ENCODE measurements at regions not wholly inside any gene's neighbourhood (a gene's known extent, or its start where the extent isn't known, plus 50 kb on each side); places are given as distances from the start of the nearest gene placed in this dataset.

DNA sequence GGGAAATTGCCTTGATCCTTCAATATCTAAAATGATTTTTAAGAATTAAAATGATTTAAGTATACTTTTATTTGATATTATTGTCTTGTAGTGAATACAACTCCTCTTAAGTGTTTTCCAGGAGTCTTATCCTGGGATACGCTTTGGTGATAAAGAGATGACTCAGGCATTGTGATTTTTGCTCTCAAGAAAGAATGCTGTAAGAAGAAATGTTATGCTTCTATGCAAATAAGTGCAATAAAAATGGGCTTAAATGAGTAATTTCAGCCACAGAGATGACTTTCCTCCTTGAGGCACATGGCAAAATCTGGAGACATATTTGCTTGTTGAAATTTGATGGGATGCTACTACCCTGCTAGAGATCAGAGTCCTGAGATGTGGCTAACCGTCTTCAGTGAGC, 358.6 kb upstream of the BCHE start:
- DNase-seq, result no peak

DNA sequence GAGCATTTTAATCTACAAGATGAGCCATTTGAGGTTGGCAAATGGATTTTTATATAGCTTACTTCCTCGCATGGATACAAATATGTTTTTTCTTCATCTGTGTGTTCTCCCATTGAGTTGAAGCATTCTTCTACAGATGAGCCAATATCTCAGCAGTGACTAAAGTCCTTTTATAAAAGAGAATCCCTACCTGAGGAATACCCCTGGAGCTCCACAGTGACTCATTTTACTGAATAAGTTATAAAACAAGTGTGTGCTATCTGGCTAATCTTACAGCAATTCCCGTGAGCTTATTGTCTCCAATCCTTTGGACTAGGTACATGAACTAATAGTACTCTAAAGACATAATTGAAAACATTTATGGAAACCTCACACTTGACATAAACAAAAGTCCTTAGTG, 354.2 kb upstream of the BCHE start:
- no peak for DNase-seq

DNA sequence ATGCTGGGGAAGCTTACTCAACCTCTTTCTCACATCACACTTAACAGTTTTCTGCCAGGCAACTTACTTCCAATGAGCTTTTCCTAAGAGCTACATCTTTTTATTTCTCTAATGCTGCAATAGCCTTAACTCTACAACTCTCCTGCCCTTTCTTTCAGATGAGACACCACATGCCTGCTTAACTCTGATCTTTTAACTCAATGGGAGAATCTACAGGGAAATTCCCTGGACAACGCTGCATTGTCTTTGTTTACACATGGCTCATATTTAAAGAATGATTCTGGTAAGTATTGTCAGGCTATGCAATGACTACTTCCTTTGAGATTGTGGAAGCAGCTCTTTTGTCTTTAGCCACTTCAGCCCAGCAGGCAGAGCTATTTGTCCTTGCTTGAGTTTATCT, 353.1 kb upstream of the BCHE start:
- no peak for DNase-seq

DNA sequence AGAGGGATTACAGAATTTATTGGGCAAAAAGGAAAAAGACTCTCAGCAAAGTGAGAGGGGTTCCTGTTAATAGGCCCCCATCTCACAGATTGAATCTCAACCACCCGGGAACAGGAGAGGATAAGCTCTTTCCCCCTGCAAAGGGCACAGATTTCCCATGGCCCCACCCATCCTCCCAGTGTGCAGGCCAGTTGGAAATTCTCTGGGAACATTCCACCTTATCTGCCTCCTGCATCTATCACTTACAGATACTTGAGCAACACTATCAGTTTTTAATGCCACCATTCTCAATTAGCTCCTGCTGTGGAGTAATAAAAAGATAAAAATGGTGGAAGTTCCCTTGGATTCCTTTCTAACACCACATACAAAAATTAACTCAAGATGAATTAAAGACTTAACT, 350.0 kb upstream of the BCHE start:
- DNase-seq, result no peak

DNA sequence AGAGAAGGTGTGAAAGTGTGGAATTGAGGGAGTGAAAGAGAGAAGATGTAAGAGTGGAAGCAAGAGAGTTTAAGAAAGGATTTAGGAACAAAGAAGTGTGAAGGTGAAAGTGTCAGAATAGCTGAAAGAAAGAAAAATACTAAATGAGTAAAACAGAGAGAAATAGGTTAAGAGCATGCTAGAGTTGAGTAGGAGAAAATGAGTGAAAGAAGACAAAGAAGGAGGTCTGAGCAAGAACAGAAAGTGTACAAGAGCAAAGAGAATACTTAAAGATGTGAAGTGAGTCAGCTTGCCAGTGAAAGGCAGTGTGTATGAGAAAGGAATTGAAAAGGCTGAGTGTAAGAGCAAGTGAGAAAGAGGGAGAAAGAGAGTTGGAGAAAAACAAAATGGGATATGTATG, 348.8 kb upstream of the BCHE start:
- no peak for DNase-seq

DNA sequence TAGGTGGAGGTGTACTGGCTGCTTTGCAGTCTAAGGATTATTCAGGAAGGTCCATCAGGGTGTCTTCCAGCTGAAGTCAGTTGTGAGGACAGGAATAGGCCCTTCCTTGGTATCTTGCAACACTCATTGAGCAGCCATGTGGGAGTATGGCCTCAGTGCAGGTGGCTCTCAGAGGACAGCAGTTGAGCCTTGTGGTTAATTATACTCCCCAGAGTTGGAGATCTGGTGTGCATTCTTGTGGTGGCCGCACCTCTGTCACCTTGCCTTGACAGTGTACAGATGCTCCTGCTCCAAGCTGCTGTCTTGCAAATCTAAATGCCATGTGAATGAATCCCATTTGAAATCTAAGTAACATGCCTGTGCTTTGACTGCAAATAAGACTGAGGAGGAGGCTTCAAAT, 339.9 kb upstream of the BCHE start:
- DNase-seq, result no peak

DNA sequence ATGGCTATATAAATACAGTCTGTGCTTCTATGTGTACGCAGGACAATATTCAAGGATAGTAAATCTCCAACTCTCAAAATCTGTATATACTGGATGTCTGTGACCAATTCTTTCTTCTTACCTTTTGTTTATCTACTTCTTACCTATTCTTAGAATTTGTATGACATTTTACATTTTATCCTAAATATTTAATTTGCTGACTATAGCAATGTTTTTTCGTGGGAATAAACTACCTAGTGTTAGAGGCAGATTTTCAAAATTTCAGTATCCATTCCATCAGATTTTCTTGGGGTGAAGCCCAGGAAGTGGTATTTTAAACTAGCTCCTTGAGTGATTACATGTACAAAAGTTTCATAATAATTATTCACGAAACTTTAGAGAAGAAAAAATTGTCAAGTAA, 334.5 kb upstream of the BCHE start:
- no peak for DNase-seq

DNA sequence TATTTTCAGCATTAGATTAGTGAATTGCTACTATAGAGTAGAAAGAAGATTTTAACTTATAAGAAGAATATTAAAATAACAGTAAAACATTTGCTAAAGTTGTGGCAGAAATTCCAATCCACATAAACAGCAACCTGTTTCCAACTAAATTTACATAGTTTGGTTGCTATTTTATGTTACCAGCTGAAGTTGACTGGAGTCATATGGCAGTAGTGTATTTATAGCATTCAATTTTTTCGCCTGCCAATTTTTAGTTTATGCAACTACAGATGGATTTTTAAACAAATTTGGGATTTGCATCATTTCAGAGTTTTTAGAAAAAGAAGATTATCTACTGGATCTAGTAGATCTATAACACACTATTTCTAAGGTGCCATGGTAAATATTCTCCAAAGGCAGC, 332.5 kb upstream of the BCHE start:
- DNase-seq, result no peak

DNA sequence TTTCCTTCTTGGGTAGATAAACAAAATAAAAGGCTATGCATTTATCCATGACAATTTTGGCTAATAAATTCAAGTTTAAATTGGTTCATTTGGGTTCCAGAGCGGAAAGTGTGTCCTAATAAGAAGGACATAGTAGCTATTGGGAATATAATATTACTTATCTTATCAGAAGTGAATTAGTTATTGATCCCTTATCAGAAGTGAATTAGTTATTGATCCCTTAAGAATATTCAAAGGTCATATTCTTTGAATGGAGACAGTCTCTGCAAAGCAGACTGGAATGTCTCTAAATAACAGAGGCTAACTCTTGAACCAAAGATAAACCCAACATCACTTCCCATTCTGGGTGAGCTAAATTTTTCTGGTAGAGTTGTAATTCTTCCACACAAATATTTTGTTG, 290.7 kb upstream of the BCHE start:
- DNase-seq, result no peak

DNA sequence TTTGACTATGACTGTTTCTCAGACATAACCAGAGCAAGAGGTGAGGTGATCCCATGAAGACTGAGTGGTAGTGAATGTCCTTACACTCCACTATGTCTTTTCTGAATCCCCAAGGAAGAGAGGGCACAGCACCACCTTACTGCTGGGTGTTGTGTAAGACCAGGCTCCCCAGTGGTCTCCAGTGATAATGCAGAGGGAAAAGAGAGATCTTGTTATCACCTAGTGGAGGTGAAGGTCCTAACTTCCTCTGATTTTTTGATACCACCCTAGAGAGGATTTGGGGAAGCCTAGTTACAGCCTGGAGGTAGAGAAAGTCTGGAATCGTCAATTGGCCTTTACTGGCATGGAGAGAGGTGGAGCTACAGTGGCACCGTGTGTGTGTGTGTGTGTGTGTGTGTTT, 288.0 kb upstream of the BCHE start:
- DNase-seq, result no peak

DNA sequence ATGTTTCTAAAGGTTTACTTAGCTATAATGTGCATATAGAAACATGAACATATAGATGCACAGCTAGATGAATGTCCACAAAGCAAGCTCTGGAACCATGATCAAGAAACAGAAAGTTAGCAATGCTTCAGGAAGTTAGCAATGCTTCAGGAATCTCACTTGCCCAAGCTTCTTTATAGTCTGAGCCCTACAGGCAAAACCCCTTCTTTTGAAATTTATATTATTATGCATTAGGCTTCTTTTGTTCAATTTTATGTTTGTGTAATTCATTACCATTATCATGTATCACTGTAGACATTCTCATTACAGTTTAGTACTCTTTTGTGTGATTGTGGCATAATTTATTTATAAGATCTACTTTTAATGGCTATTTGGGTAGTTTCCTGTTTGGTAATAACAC, 286.4 kb upstream of the BCHE start:
- DNase-seq, result no peak

DNA sequence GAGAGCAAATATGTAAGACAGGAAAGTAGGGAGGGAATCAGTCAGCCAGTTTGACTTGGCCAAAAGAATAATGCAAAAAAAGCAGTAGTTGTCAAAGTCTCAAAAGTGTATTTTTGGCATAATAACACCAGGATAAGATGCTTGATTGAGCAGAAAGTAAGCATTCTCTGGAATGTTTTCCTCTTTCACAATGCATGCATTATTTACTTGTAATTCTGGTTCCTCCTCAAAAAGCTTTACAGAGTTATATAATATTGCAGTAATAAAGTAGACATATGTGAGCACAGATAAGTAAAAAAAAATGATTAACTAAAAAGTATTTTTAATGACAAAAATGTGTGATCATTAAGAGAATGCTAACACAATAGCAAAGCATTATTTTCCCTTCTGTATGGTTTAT, 285.9 kb upstream of the BCHE start:
- DNase-seq, result no peak

DNA sequence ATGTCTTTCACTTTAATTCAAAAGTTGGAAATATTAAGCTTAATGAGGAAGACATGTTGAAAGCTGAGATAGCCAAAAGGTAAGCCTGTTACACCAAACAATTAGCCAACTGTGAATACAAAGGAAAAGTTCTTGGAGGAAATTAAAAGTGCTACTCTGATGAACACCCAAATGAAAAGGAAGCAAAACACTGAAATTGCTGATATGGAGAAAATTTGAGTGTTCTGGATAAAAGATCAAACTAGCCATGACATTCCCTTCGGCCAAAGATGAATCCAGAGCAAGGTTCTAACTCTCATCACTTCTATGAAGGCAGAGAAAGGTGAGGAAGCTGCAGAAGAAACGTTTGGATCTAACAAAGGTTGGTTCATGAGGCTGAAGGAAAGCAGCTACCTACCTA, 280.8 kb upstream of the BCHE start:
- DNase-seq, result no peak

DNA sequence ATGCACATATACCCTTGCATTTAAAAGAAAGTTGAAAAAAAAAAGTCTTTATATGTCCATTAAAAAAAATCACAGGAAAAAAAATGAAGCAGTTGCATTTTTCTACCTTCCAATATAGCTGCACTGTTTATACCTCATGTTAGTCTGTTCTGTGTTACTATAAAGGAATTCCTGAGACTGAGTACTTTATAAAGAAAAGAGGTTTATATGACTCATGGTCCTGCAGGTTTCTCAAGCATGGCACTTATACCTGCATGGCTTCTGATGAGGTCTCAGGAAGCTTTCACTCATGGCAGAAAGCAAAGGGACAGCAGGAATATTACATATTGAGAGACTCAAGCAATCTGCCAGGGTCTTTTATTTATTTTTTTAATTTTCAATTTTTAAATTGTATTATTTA, 277.2 kb upstream of the BCHE start:
- no peak for DNase-seq

DNA sequence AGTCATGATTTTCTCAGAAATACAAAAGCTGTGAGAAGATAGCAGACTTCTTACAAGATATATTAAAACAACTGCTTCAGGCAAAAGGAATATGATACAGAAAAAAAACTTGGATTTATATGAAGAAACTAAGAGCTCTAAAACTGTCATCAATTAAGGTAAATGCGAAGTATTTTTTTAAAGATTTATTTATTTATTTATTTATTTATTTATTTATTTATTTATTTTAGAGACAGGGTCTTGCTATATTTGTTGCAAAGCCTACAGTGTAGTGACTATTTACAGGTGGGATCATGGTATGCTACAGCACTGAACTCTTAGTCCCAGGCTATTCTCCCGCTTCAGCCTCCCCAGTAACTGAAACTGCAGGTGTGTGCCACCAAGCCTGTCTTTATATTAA, 274.3 kb upstream of the BCHE start:
- DNase-seq, result no peak

DNA sequence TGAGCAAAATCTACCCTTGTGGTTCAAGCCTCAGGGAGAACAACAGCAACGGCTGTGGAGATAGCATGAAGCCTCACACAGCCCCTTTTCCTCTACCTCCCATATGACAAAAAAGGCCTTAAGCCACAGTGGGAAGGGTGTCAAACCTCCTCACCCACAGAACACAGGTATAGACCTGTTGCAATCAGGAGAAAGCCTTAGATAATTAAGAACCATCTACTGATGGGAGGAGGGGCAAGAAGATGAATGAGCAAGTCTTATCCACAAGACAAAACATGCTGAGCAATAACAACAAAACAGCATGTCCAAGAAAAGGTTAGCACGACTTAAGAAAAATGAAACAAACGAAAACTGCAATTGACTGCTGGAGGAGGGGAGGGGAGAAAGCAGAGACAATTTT, 272.9 kb upstream of the BCHE start:
- no peak for DNase-seq

DNA sequence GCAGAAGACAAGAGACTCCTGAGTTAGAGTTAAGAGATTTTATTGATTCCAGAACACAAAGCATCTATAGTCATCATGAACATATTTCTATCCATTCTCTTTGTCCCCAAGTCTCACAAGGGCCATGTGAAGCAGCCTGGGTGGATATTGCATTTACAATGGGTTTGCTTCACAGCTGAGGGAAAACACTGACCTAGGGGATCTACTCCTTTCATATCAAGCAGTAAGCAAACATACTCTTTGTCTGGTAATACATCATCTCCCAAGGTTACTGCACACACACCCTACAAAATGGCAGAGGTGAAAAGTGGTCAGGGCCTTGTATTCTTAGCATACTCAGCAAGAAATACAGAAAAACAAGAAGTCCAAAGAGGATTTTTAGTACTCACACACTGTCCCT, 267.7 kb upstream of the BCHE start:
- DNase-seq, result no peak

DNA sequence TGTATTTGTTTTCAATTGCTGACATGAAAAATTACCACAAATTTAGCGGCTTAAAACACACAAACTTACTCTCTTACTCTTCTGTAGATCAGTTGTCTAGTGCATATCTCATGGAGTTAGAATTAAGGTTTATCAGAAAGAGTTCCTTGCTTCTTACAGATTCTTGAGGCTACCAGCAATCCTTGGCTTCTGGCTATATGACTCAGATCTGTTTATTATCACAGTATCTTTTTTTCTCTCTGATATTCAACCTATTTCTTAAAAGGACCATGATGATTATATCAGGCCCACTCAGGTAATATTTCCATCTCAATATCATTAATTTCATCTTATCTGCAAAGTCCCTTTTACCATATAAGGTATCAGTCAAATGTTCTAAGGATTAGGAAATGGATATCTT, 263.5 kb upstream of the BCHE start:
- no peak for DNase-seq

DNA sequence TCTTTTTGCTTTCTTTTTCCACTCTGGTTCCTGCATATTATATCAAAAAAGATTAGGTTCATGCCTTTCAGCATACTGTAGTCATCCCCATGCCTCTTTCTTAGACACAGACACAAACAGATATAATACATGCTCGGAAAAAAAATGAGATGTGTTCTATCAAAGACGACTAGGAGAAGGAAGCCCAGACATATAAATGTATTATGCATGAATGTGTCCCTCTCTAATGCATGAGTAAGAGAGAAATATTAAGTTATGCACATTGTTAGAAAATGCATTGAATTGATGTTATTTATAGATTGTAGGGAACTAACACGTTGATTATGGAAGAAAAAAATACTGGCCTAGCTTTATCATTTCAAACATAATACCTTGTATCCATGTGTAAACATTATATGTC, 252.4 kb upstream of the BCHE start:
- no peak for DNase-seq

DNA sequence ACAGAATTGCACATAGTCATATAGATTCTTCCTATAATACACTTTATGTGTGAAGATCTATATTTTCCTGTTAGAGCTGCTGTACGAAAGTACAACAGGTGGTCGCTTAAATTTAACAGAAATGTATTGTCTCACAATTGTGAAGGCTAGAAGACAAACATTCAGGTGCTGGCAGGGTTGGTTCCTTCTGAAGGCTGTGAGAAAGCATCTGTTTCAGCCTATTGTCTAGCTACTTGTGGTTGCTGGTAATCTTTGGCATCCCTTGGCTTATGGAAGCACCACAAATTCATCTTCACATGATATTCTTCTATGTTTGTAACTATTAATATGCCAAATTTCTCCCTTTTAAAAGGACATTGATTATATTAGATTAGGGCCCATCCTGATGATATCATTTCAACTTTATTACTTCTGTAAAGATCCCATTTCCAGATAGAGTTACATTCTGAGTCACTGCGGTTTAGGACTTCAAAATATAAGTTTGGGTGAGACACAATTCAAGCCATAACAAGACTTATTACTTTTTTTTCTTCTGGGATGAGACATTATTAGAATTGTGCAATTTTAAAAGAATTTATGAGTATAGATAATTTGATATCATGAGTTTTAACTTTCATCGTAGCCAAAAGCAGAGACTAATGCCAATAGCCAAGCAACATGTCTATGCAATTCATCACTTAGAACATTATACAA, 248.1 kb upstream of the BCHE start:
- DNase-seq, result no peak

DNA sequence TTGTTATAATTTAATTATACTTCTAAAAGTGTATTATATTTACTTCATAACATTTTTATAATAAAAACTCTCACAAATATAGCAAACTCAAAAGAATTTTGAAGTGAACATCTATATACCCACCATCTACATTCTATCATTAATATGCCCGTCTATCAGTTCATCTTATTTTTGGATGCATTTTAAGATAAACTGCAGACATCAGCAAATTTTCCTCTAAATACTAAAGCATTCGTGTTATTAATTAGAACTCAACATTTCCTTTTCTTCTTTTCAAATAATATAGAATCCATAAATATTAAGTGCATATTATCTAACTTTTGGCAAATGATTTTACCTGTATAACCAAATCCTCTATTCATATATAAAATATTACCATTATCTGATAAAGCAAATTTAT, 242.9 kb upstream of the BCHE start:
- DNase-seq, result no peak

DNA sequence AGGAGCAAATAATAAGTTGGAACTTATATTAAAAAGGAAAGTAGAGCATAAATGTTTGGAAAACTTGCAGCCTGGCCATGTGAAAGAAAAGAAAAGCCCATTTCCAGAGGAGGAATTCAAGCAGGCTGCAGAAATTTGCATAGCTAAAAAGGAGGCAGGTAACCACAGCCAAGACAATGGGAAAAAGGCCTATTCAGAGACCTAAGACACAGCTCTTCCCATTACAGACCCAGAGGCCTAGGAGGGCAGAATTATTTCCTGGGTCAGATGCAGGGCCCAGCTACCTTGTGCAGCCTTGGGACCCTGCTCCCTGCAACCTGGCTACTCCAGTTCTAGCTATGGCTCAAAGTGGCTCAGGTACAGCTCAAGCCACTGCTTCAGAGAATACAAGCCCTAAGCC, 234.6 kb upstream of the BCHE start:
- no peak for DNase-seq

DNA sequence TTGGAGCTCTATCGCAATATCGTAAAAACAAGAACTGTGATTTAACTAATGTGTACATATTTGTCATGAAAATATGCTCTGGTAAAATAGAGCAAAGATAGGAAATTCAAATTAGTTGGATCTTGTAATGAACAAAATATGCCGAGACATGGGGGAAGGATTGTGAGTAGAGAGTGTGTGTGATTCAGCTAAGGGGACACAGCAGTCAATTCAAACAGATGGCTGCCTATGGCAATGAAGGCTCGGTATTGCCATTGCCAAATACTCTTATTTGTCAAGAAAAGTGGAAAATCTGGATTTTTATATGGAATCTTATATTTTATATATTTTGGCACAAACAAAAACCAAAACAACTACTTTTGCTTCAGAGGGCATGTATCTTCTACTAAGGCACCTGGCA, 227.3 kb upstream of the BCHE start:
- DNase-seq, result no peak

DNA sequence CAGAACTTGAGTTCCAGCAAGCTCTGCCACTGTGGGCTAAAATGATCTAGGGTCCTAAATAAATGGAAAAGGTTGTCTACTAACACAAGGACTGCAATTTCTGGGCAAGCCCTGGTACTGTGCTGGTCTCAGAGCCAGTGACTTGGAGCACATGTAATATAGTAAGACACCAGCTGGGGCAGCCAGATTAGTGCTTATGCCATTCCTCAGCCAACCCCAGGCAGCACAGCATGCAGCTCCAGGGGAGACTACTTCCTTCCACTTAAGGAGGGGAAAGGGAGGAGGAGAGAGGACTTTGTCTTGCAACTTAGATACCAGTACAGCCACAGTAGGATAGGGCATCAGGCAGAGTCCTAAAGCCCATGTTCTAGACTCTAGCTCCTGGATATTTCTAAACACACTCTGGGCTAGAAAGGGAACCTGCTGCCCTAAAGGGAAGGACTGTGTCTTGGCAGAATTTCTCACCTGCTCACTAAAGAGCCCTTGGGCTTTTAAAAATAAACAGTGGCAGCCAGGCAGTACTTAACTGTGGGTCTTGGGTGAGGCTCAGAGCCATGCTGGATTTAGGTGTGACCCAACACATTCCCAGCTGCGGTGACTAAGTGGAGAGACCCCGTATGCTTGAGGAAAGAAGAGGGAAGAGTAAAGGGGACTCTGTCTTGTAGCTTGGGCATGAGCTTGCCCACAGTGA, 223.7 kb upstream of the BCHE start:
- DNase-seq, result no peak

DNA sequence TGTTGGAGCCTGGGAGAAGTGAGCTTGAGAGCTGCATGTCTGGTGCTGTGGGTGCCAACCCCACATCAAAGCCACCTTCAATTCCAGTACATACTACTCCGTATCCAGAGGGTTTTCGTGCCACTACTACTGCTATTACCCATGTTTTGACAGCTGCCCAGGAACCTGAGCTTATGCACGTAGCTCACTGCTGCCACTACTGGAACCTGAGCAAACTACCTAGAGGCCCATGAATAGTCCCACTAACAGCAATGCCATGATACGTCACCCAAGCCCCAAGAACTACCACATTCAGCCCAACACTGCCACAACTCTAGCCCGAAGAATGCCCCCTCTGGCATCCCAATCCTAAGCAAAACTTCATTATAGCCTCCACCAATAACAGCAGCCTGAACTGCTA, 215.2 kb upstream of the BCHE start:
- DNase-seq, result no peak
